ENCODE measurements at regions not wholly inside any gene's neighbourhood (a gene's known extent, or its start where the extent isn't known, plus 50 kb on each side); places are given as distances from the start of the nearest gene placed in this dataset.

DNA sequence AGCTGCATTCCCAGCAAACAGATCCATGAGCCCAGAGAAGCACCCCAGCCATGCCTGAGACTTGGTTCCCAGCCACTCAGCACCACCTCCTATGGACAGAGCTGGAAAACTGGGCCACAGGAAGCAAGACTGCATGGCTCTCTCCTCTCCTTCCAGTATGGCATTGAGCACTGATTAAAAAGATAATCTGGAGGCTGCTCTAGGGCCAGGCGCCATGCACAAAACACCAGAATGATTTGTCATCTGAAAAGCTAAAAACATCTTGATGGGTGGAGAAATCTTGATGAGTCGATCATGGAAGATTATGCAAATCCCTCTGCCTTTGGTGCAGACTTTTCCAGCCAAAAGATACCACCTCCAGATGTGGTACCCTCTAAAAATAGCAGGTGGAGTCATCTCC lies 62.7 kb upstream of the MRPS22 start:
- DNase-seq (ENCODE audit: low spot score) = no peak

DNA sequence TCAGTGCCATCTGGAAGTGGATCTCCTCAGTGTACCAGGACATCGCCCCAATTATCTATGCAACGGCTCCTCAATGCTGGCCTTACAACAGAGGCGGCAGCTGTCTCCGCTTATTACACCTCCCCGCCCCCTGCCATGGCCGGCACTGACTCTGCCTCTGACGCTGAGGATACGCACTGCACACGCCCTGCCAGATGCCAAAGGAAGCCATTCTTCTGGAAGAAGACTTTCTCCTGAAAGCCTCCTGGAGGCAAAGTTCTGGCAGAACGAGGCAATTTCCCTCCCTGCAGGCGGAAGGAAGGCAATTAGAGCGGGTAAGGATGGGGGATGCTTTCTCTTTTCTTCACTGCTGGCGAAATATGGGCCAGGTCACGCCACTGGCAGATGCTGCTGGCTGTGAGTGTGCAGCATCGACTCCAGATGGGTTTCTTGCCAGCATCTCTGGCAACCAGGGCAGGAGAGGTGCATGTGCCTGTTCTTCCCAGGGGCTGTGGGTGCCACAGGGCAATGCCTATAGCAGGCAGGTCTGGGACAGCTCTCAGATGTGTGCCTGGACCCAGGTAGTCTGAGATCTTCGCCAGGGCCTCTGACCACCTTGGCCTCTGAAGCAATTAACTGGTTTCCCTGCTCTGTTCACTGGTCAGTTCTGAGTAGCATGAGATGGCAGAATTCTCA lies 62.2 kb upstream of the MRPS22 start:
- DNase-seq (ENCODE audit: low spot score) = no peak

DNA sequence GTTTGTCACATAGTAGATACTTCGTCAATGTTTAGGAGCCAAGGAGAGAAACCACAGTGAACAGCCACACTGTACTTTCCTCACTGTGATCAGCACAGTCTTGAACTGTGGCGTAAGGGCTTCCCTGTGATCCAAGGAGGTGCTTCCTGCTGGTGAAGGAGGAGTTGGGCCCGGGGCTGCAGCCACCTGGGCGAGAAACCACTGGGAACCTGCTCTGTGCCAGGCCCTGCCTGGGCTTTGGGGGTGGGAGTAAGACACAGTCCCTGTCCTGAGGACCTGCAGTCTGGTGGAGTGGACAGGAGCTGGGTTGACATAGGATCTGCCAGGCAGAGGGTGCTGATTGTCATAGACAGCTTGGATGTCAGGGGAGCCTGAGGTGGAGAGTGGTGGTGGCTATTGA lies 60.5 kb upstream of the MRPS22 start:
- no peak for DNase-seq (ENCODE audit: low spot score)

DNA sequence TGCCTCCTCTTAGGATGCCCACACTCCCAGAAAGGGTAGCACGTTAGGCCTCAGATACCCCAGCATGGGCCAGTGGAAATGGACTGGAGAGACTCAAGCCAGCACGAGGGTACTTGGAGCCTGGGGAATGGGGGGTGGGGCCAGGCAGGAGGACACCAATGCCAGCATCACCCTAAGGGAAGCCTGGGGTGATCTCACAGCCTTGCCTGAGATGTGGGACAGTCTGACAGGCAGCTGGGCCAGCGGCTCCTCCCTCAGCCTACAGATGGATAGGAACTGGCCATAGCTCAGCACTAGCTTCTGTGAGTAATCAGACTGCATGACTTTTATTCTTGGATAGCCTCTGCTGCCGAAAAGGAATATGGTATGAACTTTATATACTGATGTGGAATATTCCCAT lies 59.6 kb upstream of the MRPS22 start:
- no peak for DNase-seq (ENCODE audit: low spot score)

DNA sequence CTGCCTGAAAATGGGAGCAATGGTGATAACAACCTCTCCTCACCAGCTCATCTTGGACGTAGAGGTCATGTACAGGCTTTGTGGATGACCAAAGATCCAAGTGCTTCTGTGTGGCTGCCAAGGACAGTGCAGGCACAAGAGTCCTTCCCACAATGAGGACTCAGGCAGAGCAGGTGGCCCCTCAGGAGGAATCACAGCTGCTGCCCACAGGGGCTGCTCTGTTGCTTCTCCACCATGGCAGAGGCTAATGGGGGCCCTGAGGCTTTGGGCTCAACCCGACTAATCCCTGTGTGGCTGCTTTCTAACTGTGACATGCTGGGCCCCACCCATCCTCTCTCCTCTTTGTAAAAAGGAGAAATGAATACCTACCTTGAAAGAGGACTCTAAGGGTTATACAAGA lies 58.1 kb upstream of the MRPS22 start:
- no peak for DNase-seq (ENCODE audit: low spot score)

DNA sequence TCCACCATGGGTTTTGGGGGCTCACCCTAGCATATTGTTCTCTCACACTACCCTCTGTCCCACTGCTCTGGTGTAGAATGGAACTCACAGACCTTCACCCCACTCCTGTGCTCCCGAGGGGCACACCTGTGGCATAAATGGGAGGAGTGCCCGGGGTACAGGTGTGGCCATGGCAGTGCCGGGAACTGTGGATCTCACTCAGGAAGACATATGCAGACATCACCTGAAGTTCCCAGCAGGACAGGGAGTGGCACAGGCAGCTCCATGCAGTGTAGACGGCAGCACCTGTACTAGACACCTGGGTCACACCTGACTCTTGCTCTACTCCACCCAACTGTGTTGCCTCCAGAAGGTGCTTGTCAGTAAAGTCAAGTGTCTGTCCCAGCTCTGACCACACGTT lies 57.6 kb upstream of the MRPS22 start:
- no peak for DNase-seq (ENCODE audit: low spot score)

DNA sequence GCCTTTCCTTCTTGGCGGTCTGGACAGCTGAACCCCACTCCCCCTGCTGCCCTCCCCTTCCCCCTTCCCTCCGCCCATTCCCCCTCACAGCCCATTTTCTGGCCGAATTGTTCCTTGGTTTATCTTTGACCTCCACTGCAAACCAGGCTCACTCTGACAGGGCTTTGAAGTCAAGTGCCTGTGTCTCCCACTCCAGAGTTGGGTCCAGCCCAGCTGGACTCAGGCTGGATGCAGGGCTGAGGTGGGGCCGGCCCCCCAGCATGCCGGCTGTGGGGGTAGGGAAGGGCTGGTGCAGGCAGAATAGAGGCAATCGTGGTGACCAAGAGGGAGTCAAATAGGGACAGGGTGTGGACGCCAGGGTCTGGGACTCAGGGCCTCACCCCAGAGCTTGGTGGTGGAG lies 57.0 kb upstream of the MRPS22 start:
- no peak for DNase-seq (ENCODE audit: low spot score)

DNA sequence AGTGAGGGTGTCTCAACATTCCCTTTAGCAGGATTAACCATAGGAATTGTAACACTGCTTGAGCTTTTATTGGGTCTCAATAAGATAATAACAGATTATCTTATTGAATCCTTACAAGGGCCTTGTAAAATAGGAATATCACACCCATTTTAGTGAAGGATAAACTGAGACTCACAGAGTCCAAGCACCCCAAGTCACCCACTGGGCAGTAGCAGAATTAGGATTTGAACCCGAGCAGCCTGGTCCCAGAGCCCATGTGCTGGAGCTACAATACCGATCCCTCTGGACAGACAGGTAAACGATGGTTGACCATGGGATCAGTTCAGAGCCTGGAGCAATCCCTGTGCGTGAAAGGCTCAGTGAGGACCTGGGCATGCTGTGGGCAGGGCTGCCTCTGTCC lies 56.3 kb upstream of the MRPS22 start:
- no peak for DNase-seq (ENCODE audit: low spot score)

DNA sequence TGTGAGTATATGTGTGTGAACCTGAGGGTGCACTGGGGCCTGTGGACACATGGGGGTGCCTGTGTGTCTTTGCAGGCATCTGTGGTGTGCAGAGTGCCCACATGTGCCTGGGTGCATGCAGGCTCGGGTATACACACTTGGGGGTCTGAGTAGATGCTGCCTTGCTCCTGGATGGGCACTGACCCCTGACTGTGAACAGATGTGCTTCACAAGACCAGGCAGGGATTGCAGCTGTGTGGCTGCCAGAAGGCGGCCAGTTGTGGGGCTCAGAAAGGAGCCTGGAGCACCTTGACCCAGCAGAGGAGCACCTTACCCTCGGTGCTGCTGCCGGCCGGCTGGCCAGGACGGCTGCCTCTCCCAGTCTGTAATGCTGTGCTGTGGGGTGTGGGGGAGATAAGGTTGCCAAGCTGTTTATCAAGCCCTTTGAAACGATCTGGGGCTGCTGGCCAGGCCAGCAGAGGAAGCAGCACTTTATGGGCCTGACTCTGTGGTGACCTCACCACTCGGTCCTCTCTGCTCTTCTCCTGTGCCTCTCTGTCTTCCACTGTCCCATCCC lies 55.5 kb upstream of the MRPS22 start:
- no peak for DNase-seq (ENCODE audit: low spot score)

DNA sequence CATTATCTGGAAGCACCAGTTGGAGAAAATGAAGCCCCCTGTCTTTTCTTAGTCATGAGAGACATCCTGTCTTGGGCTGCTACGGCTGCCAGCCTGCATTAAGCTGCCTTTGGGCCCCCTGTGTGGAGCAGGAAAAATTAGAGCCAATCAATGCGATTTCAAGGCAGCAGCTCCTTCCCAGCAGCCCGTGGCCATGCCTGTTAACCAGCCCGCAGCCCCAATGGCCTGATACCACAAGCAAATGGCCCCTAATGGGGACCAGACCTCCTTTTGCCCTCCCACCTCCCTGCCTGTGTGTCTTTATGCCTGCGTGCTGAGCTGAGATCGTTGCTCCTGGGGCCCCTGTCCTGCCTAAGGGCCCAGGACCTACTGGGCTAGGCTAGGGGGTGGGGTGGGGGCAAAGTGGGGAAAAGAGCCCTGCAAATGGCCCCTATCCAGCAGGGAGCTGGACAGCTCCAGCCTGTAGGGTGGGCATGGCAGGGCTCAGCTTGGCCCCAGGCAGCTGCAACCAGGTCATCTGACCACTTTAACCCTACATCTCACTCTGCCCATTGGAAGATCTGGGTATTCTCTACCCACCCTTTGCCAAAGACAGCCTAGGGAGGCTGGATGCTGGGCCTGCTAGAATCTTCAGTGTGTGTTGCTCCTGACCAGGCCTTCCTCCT lies 53.8 kb upstream of the MRPS22 start:
- no peak for DNase-seq (ENCODE audit: low spot score)

DNA sequence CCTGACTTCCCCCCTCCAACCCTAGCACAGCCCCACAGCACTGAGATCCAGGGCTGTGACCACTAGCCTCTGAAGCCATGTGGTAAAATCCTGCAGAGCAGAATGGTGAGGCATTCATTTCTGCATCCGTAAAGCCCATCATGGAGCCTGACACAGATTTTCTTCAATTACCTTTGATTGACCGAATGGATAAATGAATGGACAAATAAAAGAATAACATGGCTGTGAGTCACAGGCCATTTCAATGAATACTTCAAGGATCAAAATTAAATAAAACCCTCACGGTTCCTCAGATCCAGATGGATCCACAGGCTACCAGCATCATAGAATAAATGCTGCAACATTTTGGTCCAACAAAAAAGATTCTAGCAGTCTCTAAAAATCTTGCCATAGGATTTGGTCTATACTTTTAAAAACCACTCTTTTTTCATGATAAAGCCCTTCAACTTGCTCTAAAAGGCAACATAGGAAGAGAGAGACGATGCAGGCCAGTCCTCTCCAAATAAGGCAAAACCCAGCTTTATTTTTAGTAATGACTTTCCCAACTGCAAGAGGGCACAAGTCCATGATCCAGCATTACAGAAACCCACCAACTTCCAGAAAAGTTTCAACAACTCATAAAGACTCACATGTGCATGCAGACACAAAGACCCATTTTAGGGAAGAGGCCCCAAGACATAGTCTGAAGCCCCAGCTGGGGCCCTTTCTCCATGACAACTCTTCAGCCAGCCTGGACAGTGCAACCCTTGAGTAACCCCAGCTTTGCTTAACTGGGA lies 52.4 kb upstream of the MRPS22 start:
- DNase-seq (ENCODE audit: low spot score) = no peak

DNA sequence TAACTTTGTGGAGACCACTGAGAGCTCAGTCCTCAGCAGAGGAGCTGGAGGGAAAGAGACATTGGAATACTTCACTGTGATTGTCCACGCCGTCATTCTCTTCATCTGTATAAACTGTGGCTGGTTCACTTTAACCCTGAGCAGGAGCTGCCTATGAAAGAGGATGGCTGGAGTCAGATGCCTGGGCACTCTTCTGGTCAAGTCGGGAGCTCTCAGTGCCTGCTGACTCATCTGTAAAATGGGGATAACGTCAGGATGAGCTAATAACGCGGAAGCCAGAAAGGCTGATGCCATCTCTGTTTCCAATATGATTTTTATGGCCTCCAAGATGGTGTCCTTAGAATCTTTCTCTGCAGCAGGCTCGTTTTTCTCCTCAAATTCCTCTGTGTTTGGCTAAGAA lies 51.6 kb upstream of the MRPS22 start:
- no peak for DNase-seq (ENCODE audit: low spot score)

DNA sequence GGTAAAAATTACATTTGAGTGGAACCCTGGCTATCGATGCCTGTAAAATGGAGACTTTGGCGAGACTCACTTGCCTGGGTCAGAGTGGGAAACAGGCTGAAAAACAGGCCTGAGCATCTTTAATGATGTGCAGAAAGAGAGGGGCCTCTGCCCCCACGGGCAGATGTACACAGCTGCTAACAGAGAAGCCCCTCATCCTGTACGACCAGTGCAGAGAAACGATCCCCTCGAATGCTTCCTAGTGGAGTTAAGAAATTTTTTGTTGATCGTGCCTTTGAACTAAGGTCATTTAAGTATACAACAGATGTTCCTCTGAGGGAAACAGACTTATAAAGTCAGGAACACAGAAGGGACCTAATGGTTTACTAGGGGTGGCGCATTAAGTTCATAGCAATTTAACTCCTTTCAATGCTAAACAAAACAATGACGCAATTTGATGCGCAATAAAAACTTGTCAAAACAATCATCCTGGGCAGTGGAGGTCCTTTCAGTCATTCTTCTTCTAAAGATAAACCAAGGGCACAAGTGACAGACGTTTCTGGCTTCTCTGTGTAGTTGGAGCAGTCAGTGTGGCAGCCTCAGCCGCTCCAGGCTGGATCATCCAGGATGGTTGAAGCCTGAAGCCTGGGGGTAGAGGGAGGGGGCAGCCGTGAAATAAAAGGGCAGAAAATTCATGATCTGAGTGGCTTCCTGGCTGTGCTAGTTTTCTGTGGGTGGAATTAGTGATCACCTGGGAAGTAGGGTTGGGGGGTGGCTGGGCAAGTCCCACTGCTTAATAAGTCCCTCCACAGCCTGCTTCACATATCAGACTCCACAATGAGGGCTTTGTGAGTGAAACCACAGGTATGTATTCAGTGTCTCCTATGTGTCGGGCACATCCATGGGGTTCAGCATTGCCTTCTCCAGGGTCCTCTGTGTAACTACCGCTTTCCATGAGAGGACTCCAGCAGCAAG lies 50.8 kb upstream of the MRPS22 start:
- no peak for DNase-seq (ENCODE audit: low spot score)

DNA sequence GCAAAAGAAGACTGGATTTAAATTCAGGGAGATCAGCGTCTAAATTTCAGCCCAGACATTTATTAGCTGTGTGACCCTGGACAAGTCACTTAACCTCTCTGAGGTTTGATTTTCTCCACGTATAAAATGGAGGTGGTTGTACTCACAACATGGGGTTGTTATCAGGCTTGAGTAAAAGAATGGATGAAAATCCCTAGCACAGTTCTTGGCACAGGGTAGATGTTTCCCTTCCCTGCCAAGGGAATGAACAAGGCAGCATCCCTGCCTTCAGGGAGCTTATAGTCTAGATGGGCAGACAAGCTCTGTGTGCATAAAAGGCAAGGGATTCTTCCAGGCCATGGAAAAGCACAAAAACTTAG lies 50.2 kb upstream of the MRPS22 start:
- DNase-seq (ENCODE audit: low spot score) = no peak
